ENCODE measurements at regions not wholly inside any gene's neighbourhood (a gene's known extent, or its start where the extent isn't known, plus 50 kb on each side); places are given as distances from the start of the nearest gene placed in this dataset.

DNA sequence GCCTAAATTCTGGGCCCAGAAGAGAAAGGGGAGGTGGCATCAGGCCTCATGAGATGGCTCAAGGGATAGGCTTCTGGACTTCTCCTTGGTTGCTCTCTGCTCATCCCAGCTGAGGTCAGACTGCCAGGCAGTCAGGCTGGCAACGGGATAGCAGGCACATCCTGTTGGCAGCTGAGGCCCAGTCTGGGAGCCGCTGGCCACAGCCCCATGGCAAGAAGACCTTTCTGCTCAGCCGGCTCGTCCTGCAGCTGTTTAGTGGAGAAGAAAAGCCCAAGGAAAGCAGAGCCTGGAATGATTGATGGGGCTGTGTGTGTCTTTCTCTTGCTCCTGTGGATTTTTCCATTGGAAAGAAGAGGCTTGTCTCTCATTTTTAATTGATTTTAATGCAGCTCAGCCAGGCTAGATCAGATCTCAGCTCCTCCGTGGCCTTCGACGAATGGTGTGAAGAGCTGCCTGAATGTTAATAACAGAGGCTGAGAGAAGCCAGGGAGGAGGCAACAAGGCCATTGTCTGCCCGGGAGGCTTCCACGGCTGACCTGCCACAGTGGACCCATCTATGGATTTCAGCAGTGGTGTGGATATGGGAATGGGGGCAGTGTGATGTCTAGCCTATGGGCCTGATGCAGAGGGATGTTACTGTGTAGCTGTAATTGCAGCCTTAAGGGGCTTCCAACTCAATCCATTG is 99.5 kb downstream of the HS1BP3 start:
- TF ChIP-seq, protein P1, sequence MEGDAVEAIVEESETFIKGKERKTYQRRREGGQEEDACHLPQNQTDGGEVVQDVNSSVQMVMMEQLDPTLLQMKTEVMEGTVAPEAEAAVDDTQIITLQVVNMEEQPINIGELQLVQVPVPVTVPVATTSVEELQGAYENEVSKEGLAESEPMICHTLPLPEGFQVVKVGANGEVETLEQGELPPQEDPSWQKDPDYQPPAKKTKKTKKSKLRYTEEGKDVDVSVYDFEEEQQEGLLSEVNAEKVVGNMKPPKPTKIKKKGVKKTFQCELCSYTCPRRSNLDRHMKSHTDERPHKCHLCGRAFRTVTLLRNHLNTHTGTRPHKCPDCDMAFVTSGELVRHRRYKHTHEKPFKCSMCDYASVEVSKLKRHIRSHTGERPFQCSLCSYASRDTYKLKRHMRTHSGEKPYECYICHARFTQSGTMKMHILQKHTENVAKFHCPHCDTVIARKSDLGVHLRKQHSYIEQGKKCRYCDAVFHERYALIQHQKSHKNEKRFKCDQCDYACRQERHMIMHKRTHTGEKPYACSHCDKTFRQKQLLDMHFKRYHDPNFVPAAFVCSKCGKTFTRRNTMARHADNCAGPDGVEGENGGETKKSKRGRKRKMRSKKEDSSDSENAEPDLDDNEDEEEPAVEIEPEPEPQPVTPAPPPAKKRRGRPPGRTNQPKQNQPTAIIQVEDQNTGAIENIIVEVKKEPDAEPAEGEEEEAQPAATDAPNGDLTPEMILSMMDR (IDR thresholded peaks at IDR 0.05; ENCODE audit: control extremely low read depth, extremely low read depth, low read depth, missing control alignments), result no peak
- POLR2A ChIA-PET, result no interaction called here
- DNase-seq (ENCODE audit: extremely low spot score), result no peak
- CTCF ChIA-PET, result interaction anchor here (0.8 to 1.4 kb wide), 4 partner anchors 10 to 66 kb away, joined by 3 to 4 read pairs (median 4); no protein-coding TSS in a partner anchor

DNA sequence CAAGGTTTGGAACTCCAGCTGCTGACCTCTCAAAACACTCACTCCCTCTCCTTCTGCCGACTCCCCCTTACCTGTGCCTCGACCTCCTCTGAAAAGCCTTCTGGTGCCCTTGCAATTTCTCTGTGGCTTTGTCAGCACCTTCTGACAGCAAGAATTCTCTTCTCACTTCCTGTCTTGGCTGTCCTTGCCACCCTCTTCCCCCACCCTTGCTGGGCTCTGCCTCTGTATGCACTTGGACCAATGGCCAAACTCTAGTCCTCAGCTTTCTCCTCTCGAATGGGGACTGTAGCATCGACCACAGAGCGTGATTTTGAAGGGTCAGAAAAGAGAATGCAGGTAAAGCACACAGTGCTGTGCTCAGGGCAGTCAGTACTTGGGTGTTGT is 99.0 kb downstream of the HS1BP3 start:
- no peak for DNase-seq (ENCODE audit: extremely low spot score)
- CTCF ChIA-PET, result interaction anchor here (0.9 to 1.4 kb wide), 3 partner anchors 10 to 67 kb away, joined by 3 to 4 read pairs (median 4); no protein-coding TSS in a partner anchor

DNA sequence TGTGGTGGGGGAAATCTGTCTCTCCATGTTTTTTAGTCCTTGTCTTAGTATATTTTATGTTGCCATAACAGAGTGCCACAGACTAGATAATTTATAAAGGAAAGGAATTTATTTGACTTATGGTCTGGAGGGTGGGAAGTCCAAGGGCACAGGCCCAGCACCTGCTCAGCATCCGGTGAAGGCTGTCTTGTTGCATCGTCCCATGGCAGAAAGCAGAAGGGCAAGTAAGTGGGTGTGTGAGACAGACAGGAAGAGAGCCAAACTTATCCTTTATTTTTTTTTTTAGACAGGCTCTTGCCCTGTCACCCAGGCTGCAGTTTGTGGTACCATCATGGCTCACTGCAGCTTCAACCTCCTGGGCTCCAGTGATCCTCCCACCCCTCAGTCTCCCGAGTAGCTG is 98.1 kb downstream of the HS1BP3 start:
- no peak for DNase-seq (ENCODE audit: extremely low spot score)
- ChIA-PET POLR2A (no interaction called here), CTCF (no interaction called here)
- TF ChIP-seq, protein P1 (IDR thresholded peaks at IDR 0.05; ENCODE audit: control extremely low read depth, extremely low read depth, low read depth, missing control alignments), result no peak

More for the DNA sequence above, 99.0 kb downstream of the HS1BP3 start:
- TF ChIP-seq, protein P1 (IDR thresholded peaks at IDR 0.05; ENCODE audit: control extremely low read depth, extremely low read depth, low read depth, missing control alignments), result no peak
- POLR2A ChIA-PET, result no interaction called here

DNA sequence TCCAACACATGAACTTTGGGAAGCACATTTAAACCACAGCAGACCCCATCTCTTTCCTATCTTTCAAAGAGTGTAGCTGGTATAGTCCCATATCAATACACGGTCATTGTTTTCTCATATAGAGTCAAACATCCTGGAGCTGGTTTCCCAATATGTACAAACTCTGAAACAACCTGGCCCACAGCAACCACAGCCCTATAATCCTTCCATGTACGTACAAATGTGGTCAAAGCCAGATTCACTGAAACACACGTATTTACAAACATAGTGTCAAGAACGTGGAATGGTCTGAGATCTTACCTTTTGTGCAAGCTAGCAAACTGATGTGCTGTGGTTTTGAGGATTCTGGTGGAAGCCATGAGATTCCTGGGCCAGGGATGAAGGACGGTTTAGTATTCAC is 97.3 kb downstream of the HS1BP3 start:
- ChIA-PET CTCF (no interaction called here), POLR2A (no interaction called here)
- TF ChIP-seq, protein P1 (IDR thresholded peaks at IDR 0.05; ENCODE audit: control extremely low read depth, extremely low read depth, low read depth, missing control alignments), result no peak
- no peak for DNase-seq (ENCODE audit: extremely low spot score)

DNA sequence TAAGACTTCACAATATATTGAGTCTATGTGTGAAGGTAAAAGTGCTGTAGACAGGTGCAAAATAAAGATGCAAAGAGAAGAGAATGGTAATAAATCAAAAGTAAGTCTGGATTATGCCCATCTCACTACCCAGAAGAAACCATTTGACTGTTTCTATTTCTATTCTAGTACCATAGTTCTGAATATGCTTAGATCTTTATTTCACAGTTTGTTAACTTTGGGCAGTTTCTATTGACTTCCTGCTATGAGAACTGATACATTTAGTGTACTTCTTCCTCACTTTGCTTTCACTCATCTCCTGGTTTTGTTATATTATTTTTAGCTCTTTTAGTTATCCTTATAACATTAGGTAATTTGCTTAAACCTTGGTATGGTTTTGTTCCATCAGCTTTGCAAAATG is 94.9 kb downstream of the HS1BP3 start:
- CTCF ChIA-PET, result interaction anchor here (0.9 to 1.3 kb wide), 3 partner anchors 30 to 145 kb away, joined by 3 to 4 read pairs (median 3); no protein-coding TSS in a partner anchor
- DNase-seq (ENCODE audit: extremely low spot score), result no peak
- TF ChIP-seq, protein P1 (IDR thresholded peaks at IDR 0.05; ENCODE audit: control extremely low read depth, extremely low read depth, low read depth, missing control alignments), result no peak
- POLR2A ChIA-PET, result no interaction called here

DNA sequence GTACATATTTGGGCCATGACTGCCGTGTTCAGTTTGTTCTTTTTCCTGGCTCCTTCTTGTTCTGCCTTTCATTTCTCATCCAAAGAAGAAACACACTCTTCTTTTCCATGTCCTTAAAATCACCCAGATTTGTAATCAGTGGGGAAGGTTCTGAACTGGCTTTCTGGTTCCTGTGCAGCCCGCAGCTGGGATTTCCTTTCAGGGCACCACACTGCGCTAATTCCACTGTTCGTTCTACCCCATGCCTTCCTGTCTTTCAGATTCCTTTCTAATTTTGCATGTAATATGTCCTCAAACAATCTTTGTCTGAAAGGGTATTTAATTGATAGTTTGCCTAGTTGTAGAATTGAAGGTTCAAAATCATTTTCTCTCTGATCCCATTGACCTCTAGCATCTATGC is 94.1 kb downstream of the HS1BP3 start:
- TF ChIP-seq, protein P1 (IDR thresholded peaks at IDR 0.05; ENCODE audit: control extremely low read depth, extremely low read depth, low read depth, missing control alignments), result no peak
- ChIA-PET POLR2A (no interaction called here), CTCF (interaction anchor here (0.9 to 1.3 kb wide), 3 partner anchors 31 to 145 kb away, joined by 3 to 4 read pairs (median 3); no protein-coding TSS in a partner anchor)
- no peak for DNase-seq (ENCODE audit: extremely low spot score)
